Left lung (tissue), 4 donors: ENCODE measurements at regions not wholly inside any gene's neighbourhood (a gene's known extent, or its start where the extent isn't known, plus 50 kb on each side); places are given as distances from the start of the nearest gene placed in this dataset.

ENCODE experiments used
- ATAC-seq: fragments of 200-7000 bp; cut with Tn5 transposase; one replicate; pipeline ENCODE4 v1.9.1; 2020; ENCODE audit warnings: moderate library complexity
- DNase-seq, 4 donors: peaks; one replicate each; pipeline ENCODE4 v3.0.0-alpha.2; 2013 to 2020
- H3K27ac ChIP-seq, 2 donors: fragments of 200-600 bp; sonication (generic) in 1 of 2; one replicate each; pipeline versions ENCODE4 v1.5.0 to v1.8.0; 2020 to 2021
- H3K27me3 ChIP-seq, 2 donors: fragments of 200-600 bp; sonication (generic) in 1 of 2; one replicate each; pipeline versions ENCODE4 v1.5.0 to v1.8.0; 2020 to 2021
- H3K36me3 ChIP-seq, 2 donors: fragments of 200-600 bp; sonication (generic) in 1 of 2; one replicate each; pipeline versions ENCODE4 v1.5.0 to v1.8.0; 2020 to 2021
- H3K4me1 ChIP-seq, 2 donors: fragments of 200-600 bp; one replicate each; pipeline ENCODE4 v1.8.0; 2021
- H3K4me3 ChIP-seq, 2 donors: fragments of 200-600 bp; sonication (generic) in 1 of 2; one replicate each; pipeline versions ENCODE4 v1.5.0 to v1.8.0; 2020 to 2021; ENCODE audit warnings: mild to moderate bottlenecking in 1 of 2
- H3K9me3 ChIP-seq, 2 donors: fragments of 200-600 bp; sonication (generic) in 1 of 2; one replicate each; pipeline versions ENCODE4 v1.5.0 to v1.8.0; 2020 to 2021
- CTCF ChIP-seq, 2 donors: fragments of 200-600 bp; sonication (generic) in 1 of 2; IDR thresholded peaks; one replicate each; pipeline versions ENCODE4 v1.5.0 to v1.8.0; 2021; ENCODE audit warnings: antibody characterized with exemption in 2 of 2
- intact Hi-C, 2 donors: fragments of 100-400 bp; cut with DNase I; formaldehyde crosslinking; loops; one replicate each; pipeline versions ENCODE4 v1.11.2 to v1.14.2; 2022
- donor health status: DM: no; HTN: yes; CAD: no.
- donor health status: DM: no; HTN: no; CAD: no.

GRCh38 chr2:238551091-238551490, 124.4 kb downstream of the ASB1 start:
- no peaks in the 10 kb centered on the region for H3K27me3 ChIP-seq
- DNase-seq (no peak), ATAC-seq (no peak)
- H3K27ac ChIP-seq, result no peak overlapping the region
- H3K4me1 ChIP-seq, result no peaks in the 10 kb centered on the region
- peaks cover 0 to 2% of the 10 kb centered on the region in 2 donors for H3K36me3 ChIP-seq
- no peak for TF ChIP-seq CTCF (IDR thresholded peaks at IDR 0.05)
- peaks cover 0 to 18% of the 10 kb centered on the region in 2 donors for H3K9me3 ChIP-seq
- intact Hi-C loops, result no loop called here
- H3K4me3 ChIP-seq, result no peak overlapping the region

GRCh38 chr2:238552226-238552625, 125.5 kb downstream of the ASB1 start:
- TF ChIP-seq CTCF (IDR thresholded peaks at IDR 0.05), result no peak
- Histone ChIP-seq H3K27ac (no peak overlapping the region), H3K9me3 (peaks cover 0 to 18% of the 10 kb centered on the region in 2 donors), H3K4me1 (no peaks in the 10 kb centered on the region), H3K4me3 (no peak overlapping the region), H3K27me3 (no peaks in the 10 kb centered on the region), H3K36me3 (peaks cover 0 to 2% of the 10 kb centered on the region in 2 donors)
- DNase-seq (no peak), ATAC-seq (no peak)
- intact Hi-C loops, result no loop called here

GRCh38 chr2:238553159-238553558, 126.4 kb downstream of the ASB1 start:
- TF ChIP-seq CTCF (IDR thresholded peaks at IDR 0.05), result no peak
- H3K27ac ChIP-seq, result no peak overlapping the region
- no peaks in the 10 kb centered on the region for H3K27me3 ChIP-seq
- intact Hi-C loops, result no loop called here
- H3K9me3 ChIP-seq, result peaks cover 0 to 18% of the 10 kb centered on the region in 2 donors
- no peaks in the 10 kb centered on the region for H3K4me1 ChIP-seq
- H3K4me3 ChIP-seq, result no peak overlapping the region
- H3K36me3 ChIP-seq, result peaks cover 0 to 2% of the 10 kb centered on the region in 2 donors
- DNase-seq (no peak), ATAC-seq (no peak)

GRCh38 chr2:238554468-238555315, 128.0 kb downstream of the ASB1 start:
- ATAC-seq (no peak), DNase-seq (no peak)
- Histone ChIP-seq H3K36me3 (no peaks in the 10 kb centered on the region), H3K27ac (no peak overlapping the region), H3K9me3 (peaks cover 0 to 18% of the 10 kb centered on the region in 2 donors), H3K27me3 (no peaks in the 10 kb centered on the region), H3K4me1 (no peaks in the 10 kb centered on the region), H3K4me3 (no peak overlapping the region)
- intact Hi-C loops, result no loop called here
- no peak for TF ChIP-seq CTCF (IDR thresholded peaks at IDR 0.05)

GRCh38 chr2:238555786-238556542, 129.2 kb downstream of the ASB1 start:
- H3K4me3 ChIP-seq, result no peak overlapping the region
- ATAC-seq (no peak), DNase-seq (no peak)
- H3K9me3 ChIP-seq, result peaks cover 0 to 18% of the 10 kb centered on the region in 2 donors
- intact Hi-C loops, result no loop called here
- no peak overlapping the region for H3K27ac ChIP-seq
- no peaks in the 10 kb centered on the region for H3K27me3 ChIP-seq
- no peaks in the 10 kb centered on the region for H3K4me1 ChIP-seq
- H3K36me3 ChIP-seq, result no peaks in the 10 kb centered on the region
- TF ChIP-seq CTCF (IDR thresholded peaks at IDR 0.05), result no peak
